NCI-H1105 treated with DMSO at 0.1 percent for 48 hours (cell line): ENCODE measurements at regions not wholly inside any gene's neighbourhood (a gene's known extent, or its start where the extent isn't known, plus 50 kb on each side); places are given as distances from the start of the nearest gene placed in this dataset.

Experiments
- DNase-seq: peaks from one replicate; lab custom pipeline; 2025; lab: John Stamatoyannopoulos, UW

DNA sequence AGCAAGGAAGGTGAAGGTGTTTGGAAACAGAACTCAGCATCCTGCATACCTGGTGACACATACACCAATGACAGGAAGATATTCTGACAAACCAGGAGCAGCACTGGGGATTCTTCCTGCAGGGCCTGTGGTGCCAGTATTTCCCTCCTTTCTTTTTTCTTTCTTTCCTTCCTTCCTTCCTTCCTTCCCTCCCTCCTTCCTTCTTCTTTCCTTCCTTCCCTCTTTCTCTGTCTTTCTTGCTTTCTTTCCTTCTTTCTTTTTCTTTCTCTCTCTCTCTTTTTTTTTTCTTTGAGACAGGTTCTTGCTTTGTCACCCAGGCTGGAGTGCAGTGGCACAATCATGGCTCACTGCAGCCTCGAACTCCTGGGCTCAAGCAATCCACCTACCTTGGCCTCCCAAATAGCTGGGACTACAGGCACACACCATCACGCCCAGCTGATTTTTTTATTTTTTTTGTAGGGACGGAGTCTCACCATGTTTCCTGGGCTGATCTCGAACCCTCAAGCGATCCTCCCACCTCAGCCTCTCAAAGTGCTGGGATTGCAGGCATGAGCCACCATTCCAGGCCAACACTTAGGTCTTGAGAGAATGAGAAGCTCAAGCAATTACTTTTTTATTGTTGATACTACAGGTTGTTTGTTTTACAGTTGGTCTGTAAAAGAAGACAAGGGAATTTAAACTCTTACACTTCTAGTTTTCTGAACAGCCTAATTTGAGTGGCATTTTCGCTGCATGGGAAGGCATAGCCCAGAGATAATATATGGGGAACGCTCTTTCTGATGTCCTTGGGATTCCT lies 54.7 kb upstream of the GATA6 start:
- no peak for DNase-seq

DNA sequence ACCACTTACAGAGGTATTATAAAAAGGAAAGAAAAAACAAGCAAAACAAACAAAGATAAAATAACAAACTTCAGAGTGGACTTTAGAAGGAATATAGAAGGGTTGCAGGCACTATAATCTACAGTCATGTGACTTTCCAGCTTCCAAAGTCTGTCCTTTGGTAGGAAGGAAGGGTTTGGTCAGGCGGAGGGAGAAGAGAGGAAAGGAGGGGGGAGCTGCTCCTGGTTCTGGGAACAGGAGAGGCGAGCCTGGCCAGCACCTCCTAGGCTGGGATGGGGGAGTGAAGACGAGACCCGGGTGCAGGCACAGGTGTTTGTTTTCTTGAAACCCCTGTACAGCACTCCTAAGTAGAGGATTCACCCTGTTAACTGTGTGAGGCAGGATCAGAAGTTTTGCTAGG lies 53.8 kb upstream of the GATA6 start:
- no peak for DNase-seq
